HFFc6 (cell line): ENCODE measurements at regions not wholly inside any gene's neighbourhood (a gene's known extent, or its start where the extent isn't known, plus 50 kb on each side); places are given as distances from the start of the nearest gene placed in this dataset.

Experiments used
- DNase-seq: peaks from one replicate; pipeline ENCODE4 v3.0.0-alpha.2; 2018
- H3K27ac Mint-ChIP-seq: 2 replicates; pipeline ENCODE4 v1.8.0; 2020; ENCODE audit warnings: mild to moderate bottlenecking, mixed read lengths
- H3K27me3 Mint-ChIP-seq: 2 replicates; pipeline ENCODE4 v1.8.0; 2021; ENCODE audit warnings: mild to moderate bottlenecking, moderate library complexity, mixed read lengths; ENCODE audit not compliant: insufficient read depth
- H3K36me3 Mint-ChIP-seq: 2 replicates; pipeline ENCODE4 v1.8.0; 2021; ENCODE audit warnings: low read depth, mixed read lengths
- H3K4me1 Mint-ChIP-seq: 2 replicates; pipeline ENCODE4 v1.8.0; 2020; ENCODE audit warnings: low read depth, mixed read lengths
- H3K4me3 Mint-ChIP-seq: 2 replicates; pipeline ENCODE4 v1.8.0; 2020; ENCODE audit warnings: mild to moderate bottlenecking, moderate library complexity, mixed read lengths
- H3K9me3 Mint-ChIP-seq: 2 replicates; pipeline ENCODE4 v1.8.0; 2020; ENCODE audit warnings: mild to moderate bottlenecking, mixed read lengths
- CTCF ChIP-seq: fragments of 200-600 bp; sonication (generic); IDR thresholded peaks from 2 replicates; pipeline ENCODE4 v1.5.0; 2021; ENCODE audit warnings: antibody characterized with exemption, mild to moderate bottlenecking

GRCh38 chr7:49563693-49564378 lies 209.6 kb upstream of the VWC2 start:
- TF ChIP-seq CTCF: no peak
- Mint-ChIP-seq H3K4me3 (no peak overlapping the region), H3K36me3 (no peaks in the 10 kb centered on the region), H3K4me1 (no peaks in the 10 kb centered on the region), H3K27me3 (no peaks in the 10 kb centered on the region), H3K27ac (no peak overlapping the region), H3K9me3 (peaks cover 39% of the 10 kb centered on the region)
- no peak for DNase-seq

- TF ChIP-seq CTCF: no peak
- Mint-ChIP-seq H3K4me3 (no peak overlapping the region), H3K36me3 (no peaks in the 10 kb centered on the region), H3K27ac (no peak overlapping the region), H3K27me3 (no peaks in the 10 kb centered on the region), H3K9me3 (peaks cover 38% of the 10 kb centered on the region), H3K4me1 (no peaks in the 10 kb centered on the region)
- no peak for DNase-seq
Observed at GRCh38 chr7:49564379-49564714, 209.1 kb upstream of the VWC2 start.

- Mint-ChIP-seq H3K27ac (no peak overlapping the region), H3K9me3 (peaks cover 36% of the 10 kb centered on the region), H3K36me3 (no peaks in the 10 kb centered on the region; the same call in 1 of the 2 replicates), H3K4me1 (no peaks in the 10 kb centered on the region), H3K4me3 (no peak overlapping the region), H3K27me3 (no peaks in the 10 kb centered on the region; the same call in 1 of the 2 replicates)
- no peak for DNase-seq
- no peak for TF ChIP-seq CTCF
Observed at GRCh38 chr7:49577576-49577975, 195.9 kb upstream of the VWC2 start.

GRCh38 chr7:49579408-49579807 lies 194.0 kb upstream of the VWC2 start:
- Mint-ChIP-seq H3K4me1 (no peaks in the 10 kb centered on the region), H3K36me3 (no peaks in the 10 kb centered on the region), H3K4me3 (no peak overlapping the region), H3K9me3 (peaks cover 43% of the 10 kb centered on the region), H3K27ac (no peak overlapping the region), H3K27me3 (no peaks in the 10 kb centered on the region; the same call in 1 of the 2 replicates)
- TF ChIP-seq CTCF: no peak
- DNase-seq: no peak

- H3K9me3 Mint-ChIP-seq: peaks cover 39% of the 10 kb centered on the region
- no peaks in the 10 kb centered on the region; the same call in 1 of the 2 replicates for H3K27me3 Mint-ChIP-seq
- H3K4me1 Mint-ChIP-seq: no peaks in the 10 kb centered on the region
- no peaks in the 10 kb centered on the region for H3K36me3 Mint-ChIP-seq
- TF ChIP-seq CTCF: no peak
- DNase-seq: no peak
- no peak overlapping the region for H3K4me3 Mint-ChIP-seq
- H3K27ac Mint-ChIP-seq: no peak overlapping the region
Observed at GRCh38 chr7:49580000-49580399, 193.4 kb upstream of the VWC2 start.

GRCh38 chr7:49580761-49581160 lies 192.7 kb upstream of the VWC2 start:
- H3K4me1 Mint-ChIP-seq: no peaks in the 10 kb centered on the region
- no peaks in the 10 kb centered on the region; the same call in 1 of the 2 replicates for H3K27me3 Mint-ChIP-seq
- TF ChIP-seq CTCF: no peak
- no peak for DNase-seq
- H3K36me3 Mint-ChIP-seq: no peaks in the 10 kb centered on the region
- peaks cover 34% of the 10 kb centered on the region for H3K9me3 Mint-ChIP-seq
- no peak overlapping the region for H3K4me3 Mint-ChIP-seq
- H3K27ac Mint-ChIP-seq: no peak overlapping the region
